B cell (primary cell): ENCODE measurements at regions not wholly inside any gene's neighbourhood (a gene's known extent, or its start where the extent isn't known, plus 50 kb on each side); places are given as distances from the start of the nearest gene placed in this dataset.

Experiments used
- ATAC-seq: fragments of 200-7000 bp; cut with Tn5 transposase; one replicate; pipeline ENCODE4 v1.10.0; 2021; ENCODE audit warnings: low read depth, mild to moderate bottlenecking, moderate number of reproducible peaks, moderate library complexity
- CTCF ChIA-PET: fragments of 350-600 bp; sonication (Branson Sonifier 250); formaldehyde crosslinking; loops from one replicate; lab custom pipeline; 2021; ENCODE audit warnings: antibody characterized with exemption, inconsistent platforms; lab: Charles Lee
- POLR2A ChIA-PET: fragments of 350-600 bp; sonication (Branson Sonifier 250); formaldehyde crosslinking; loops from one replicate; lab custom pipeline; 2021; ENCODE audit warnings: antibody characterized with exemption; lab: Charles Lee
- DNase-seq: peaks from one replicate; pipeline ENCODE4 v3.0.0; 2013
- H2AFZ ChIP-seq: 2 replicates; pipeline ENCODE4 v1.6.1; 2012; ENCODE audit warnings: mild to moderate bottlenecking, low read depth, low read length; ENCODE audit not compliant: insufficient read depth, poor library complexity, severe bottlenecking
- H3K27ac ChIP-seq, 2 donors: 1 replicate in 1 of 2; 2 replicates in 1 of 2; pipeline ENCODE4 v1.5.1; 2012 to 2013; ENCODE audit warnings: low read length in 2 of 2, mild to moderate bottlenecking in 2 of 2, moderate library complexity in 1 of 2
- H3K27me3 ChIP-seq, 4 experiments: fragments of 200-600 bp in 1 of 4; sonication (generic) in 1 of 4; replicated peaks in 1 of 4; 1 replicate in 2 of 4; 2 replicates in 2 of 4; pipeline versions ENCODE4 v1.6.1 to v1.7.0; 2013 to 2016; ENCODE audit warnings: low read length in 3 of 4, mild to moderate bottlenecking in 2 of 4, mixed read lengths in 1 of 4, moderate library complexity in 1 of 4; ENCODE audit not compliant: insufficient read depth in 4 of 4, control insufficient read depth in 3 of 4; ENCODE audit errors: control extremely low read depth in 1 of 4
- H3K36me3 ChIP-seq, 2 experiments: replicated peaks in 1 of 2; 1 replicate in 1 of 2; 2 replicates in 1 of 2; pipeline versions ENCODE4 v1.6.1 to v1.7.1; 2013; ENCODE audit warnings: low read length in 1 of 2; ENCODE audit not compliant: insufficient read depth in 2 of 2, control insufficient read depth in 1 of 2; ENCODE audit errors: control extremely low read depth in 1 of 2, extremely low read depth in 1 of 2
- H3K4me1 ChIP-seq, 2 donors: fragments of 200-600 bp in 1 of 2; sonication (generic) in 1 of 2; 1 replicate in 1 of 2; 2 replicates in 1 of 2; pipeline versions ENCODE4 v1.5.1 to v1.6.1; 2013 to 2017; ENCODE audit warnings: low read length in 2 of 2; ENCODE audit not compliant: control insufficient read depth in 2 of 2, insufficient read depth in 2 of 2
- H3K4me2 ChIP-seq: replicated peaks from 2 replicates; pipeline ENCODE3; 2012; ENCODE audit warnings: mild to moderate bottlenecking, low read depth, low read length; ENCODE audit not compliant: poor library complexity, severe bottlenecking
- H3K4me3 ChIP-seq, 5 experiments: fragments of 200-600 bp in 1 of 5; sonication (generic) in 1 of 5; 1 replicate in 3 of 5; 2 replicates in 2 of 5; pipeline versions ENCODE4 v1.5.1 to v1.7.0; 2011 to 2016; ENCODE audit warnings: low read length in 4 of 5, mild to moderate bottlenecking in 4 of 5, low read depth in 2 of 5, control low read depth in 1 of 5, moderate library complexity in 1 of 5; ENCODE audit not compliant: insufficient read depth in 1 of 5; ENCODE audit errors: control extremely low read depth in 1 of 5, extremely low read depth in 1 of 5
- H3K79me2 ChIP-seq: fragments of 200-600 bp; sonication (generic); one replicate; pipeline ENCODE4 v1.6.0; 2016; ENCODE audit warnings: low read length; ENCODE audit not compliant: control insufficient read depth, insufficient read depth
- H3K9ac ChIP-seq: fragments of 200-600 bp; sonication (generic); 2 replicates; pipeline ENCODE4 v1.6.1; 2017; ENCODE audit warnings: mild to moderate bottlenecking, low read length, moderate library complexity
- H3K9me3 ChIP-seq, 3 donors: one replicate each; pipeline versions ENCODE4 v1.6.1 to v1.7.1; 2013; ENCODE audit warnings: low read length in 2 of 3; ENCODE audit not compliant: control insufficient read depth in 2 of 3, insufficient read depth in 1 of 3; ENCODE audit errors: control extremely low read depth in 1 of 3
- H4K20me1 ChIP-seq: 2 replicates; pipeline ENCODE4 v1.6.0; 2012; ENCODE audit warnings: mild to moderate bottlenecking, low read length; ENCODE audit not compliant: insufficient read depth, control insufficient read depth, poor library complexity, severe bottlenecking
- H3K27ac Mint-ChIP-seq: one replicate; pipeline ENCODE4 v1.8.0; 2021; ENCODE audit warnings: mixed read lengths
- H3K27me3 Mint-ChIP-seq: one replicate; pipeline ENCODE4 v1.8.0; 2021; ENCODE audit warnings: mixed read lengths
- H3K4me1 Mint-ChIP-seq: one replicate; pipeline ENCODE4 v1.8.0; 2021; ENCODE audit warnings: mixed read lengths
- H3K4me3 Mint-ChIP-seq: one replicate; pipeline ENCODE4 v1.8.0; 2021; ENCODE audit warnings: mixed read lengths
- H3K9me3 Mint-ChIP-seq: one replicate; pipeline ENCODE4 v1.8.0; 2022; ENCODE audit warnings: mixed read lengths; ENCODE audit not compliant: insufficient read depth
- EZH2 ChIP-seq: IDR thresholded peaks from 2 replicates; pipeline ENCODE4 v1.6.1; 2012; ENCODE audit warnings: borderline replicate concordance, low read depth, mild to moderate bottlenecking, moderate library complexity, low read length; ENCODE audit not compliant: insufficient read depth, poor library complexity, severe bottlenecking
- WGBS: methylation state at CpG from one replicate; pipeline ENCODE4 v1.1.5; 2013; ENCODE audit warnings: missing lambda C conversion rate; ENCODE audit not compliant: insufficient coverage; 5-methylcytosine and 5-hydroxymethylcytosine counted together
- intact Hi-C: fragments of 100-400 bp; cut with micrococcal nuclease; formaldehyde crosslinking; loops from one replicate; pipeline ENCODE4 v1.10.0; 2022
- TF ChIP-seq, protein P1 (sequence below): fragments of 200-600 bp; IDR thresholded peaks from one replicate; pipeline ENCODE4 v1.8.0; 2022; ENCODE audit warnings: antibody characterized with exemption, mild to moderate bottlenecking

GRCh38 chr2:187057466-187057865, 208.5 kb upstream of the ZSWIM2 start:
- CTCF ChIA-PET: no interaction called here
- no peaks in the 10 kb centered on the region for H3K27me3 Mint-ChIP-seq

DNA sequence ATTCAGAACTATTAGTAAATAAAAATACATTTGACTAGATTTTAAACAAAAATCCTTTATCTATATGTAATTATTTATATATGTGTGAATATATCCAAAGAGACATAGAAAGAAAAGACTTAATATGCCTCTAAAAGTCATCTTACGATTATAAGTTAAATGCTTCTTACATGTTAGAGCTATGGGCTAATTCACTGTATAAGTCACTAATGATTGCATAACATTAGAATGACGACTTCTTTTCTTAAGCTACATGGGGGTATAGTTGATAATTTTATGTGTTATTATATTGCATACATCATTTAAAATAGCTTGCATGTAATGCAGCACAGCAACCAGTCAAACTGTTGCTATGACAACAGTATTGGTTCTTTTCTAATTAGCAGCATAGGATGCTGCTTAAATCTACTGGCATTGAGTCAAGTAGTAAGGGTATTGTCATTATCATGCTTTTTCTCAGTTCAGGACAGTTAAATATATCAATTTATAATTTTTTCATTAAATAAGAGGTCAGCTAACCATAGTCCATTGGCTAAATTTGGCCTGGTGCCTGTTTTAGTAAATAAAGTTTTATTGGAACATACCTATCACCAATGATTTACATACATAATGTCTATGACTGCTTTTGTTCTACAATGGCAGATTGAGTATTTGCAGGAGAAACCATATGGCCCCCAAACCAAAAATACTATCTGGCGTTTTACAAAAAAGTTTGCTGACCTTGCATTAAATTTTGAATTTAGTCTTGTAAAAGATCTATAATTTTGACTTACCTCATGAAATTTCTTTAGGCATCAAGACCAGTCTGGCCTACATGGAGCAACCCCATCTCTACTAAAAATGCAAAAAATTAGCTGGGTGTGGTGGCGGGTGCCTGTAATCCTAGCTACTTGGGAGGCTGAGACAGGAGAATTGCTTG, 207.7 kb upstream of the ZSWIM2 start:
- Histone ChIP-seq H3K36me3 (no peaks in the 10 kb centered on the region), H3K4me1 (no peaks in the 10 kb centered on the region), H3K4me3 (no peak overlapping the region), H3K9ac (no peak overlapping the region), H3K27me3 (no peaks in the 10 kb centered on the region), H3K9me3 (no peaks in the 10 kb centered on the region), H3K27ac (no peak overlapping the region), H3K79me2 (no peaks in the 10 kb centered on the region), H4K20me1 (no peaks in the 10 kb centered on the region), H2AFZ (no peak overlapping the region), H3K4me2 (no peak overlapping the region)
- ChIA-PET POLR2A (no interaction called here), CTCF (interaction anchor here (0.7 kb wide), 1 partner anchor 9 kb away, joined by 7 read pairs; no protein-coding TSS in a partner anchor)
- WGBS: 100% methylated on average over 1 of the region's 4 CpGs
- TF ChIP-seq, protein P1, sequence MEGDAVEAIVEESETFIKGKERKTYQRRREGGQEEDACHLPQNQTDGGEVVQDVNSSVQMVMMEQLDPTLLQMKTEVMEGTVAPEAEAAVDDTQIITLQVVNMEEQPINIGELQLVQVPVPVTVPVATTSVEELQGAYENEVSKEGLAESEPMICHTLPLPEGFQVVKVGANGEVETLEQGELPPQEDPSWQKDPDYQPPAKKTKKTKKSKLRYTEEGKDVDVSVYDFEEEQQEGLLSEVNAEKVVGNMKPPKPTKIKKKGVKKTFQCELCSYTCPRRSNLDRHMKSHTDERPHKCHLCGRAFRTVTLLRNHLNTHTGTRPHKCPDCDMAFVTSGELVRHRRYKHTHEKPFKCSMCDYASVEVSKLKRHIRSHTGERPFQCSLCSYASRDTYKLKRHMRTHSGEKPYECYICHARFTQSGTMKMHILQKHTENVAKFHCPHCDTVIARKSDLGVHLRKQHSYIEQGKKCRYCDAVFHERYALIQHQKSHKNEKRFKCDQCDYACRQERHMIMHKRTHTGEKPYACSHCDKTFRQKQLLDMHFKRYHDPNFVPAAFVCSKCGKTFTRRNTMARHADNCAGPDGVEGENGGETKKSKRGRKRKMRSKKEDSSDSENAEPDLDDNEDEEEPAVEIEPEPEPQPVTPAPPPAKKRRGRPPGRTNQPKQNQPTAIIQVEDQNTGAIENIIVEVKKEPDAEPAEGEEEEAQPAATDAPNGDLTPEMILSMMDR: no peak
- no peak for TF ChIP-seq EZH2
- Mint-ChIP-seq H3K4me3 (no peak overlapping the region), H3K27me3 (no peaks in the 10 kb centered on the region), H3K27ac (no peak overlapping the region), H3K9me3 (no peaks in the 10 kb centered on the region), H3K4me1 (no peaks in the 10 kb centered on the region)
- DNase-seq (no peak), ATAC-seq (no peak)
- intact Hi-C loops: no loop called here

More at GRCh38 chr2:187057466-187057865, 208.5 kb upstream of the ZSWIM2 start:
- no peaks in the 10 kb centered on the region for H3K27me3 ChIP-seq
- TF ChIP-seq, protein P1: no peak
- TF ChIP-seq EZH2: no peak
- intact Hi-C loops: no loop called here
- no peaks in the 10 kb centered on the region for H3K9me3 ChIP-seq
- H4K20me1 ChIP-seq: no peaks in the 10 kb centered on the region
- H3K79me2 ChIP-seq: no peaks in the 10 kb centered on the region
- WGBS: no CpG with 5 or more reads among the region's 1 CpG
- no peak overlapping the region for H3K27ac ChIP-seq
- Mint-ChIP-seq H3K9me3 (no peaks in the 10 kb centered on the region), H3K27ac (no peak overlapping the region), H3K4me3 (no peak overlapping the region), H3K4me1 (no peaks in the 10 kb centered on the region)
- POLR2A ChIA-PET: no interaction called here
- no peak overlapping the region for H3K9ac ChIP-seq
- ATAC-seq: no peak
- no peak overlapping the region for H3K4me2 ChIP-seq
- H3K36me3 ChIP-seq: no peaks in the 10 kb centered on the region
- no peak for DNase-seq
- H3K4me1 ChIP-seq: no peaks in the 10 kb centered on the region
- H2AFZ ChIP-seq: no peak overlapping the region
- H3K4me3 ChIP-seq: no peak overlapping the region
